ENCODE measurements at regions not wholly inside any gene's neighbourhood (a gene's known extent, or its start where the extent isn't known, plus 50 kb on each side); places are given as distances from the start of the nearest gene placed in this dataset.

GRCh38 chr1:228802386-228803220, 67.3 kb downstream of the RHOU start:
- peak in 6 of 7 donors; percentile 31 to 78 (median 58) for DNase-seq
- Histone ChIP-seq H3K4me3 (no peak overlapping the region), H3K36me3 (replicated peaks in 1 of 2) (no peaks in the 10 kb centered on the region), H3K9me3 (replicated peaks in 1 of 3) (no peaks in the 10 kb centered on the region), H3K27me3 (no peaks in the 10 kb centered on the region), H3K27ac (peak overlapping the region in 3 of 5 donors; percentile 2 to 70 (median 9)), H3K4me1 (replicated peaks in 1 of 2) (peaks cover 0 to 17% of the 10 kb centered on the region in 2 donors)
- intact Hi-C loops (cut with DNase I), result no loop called here
- no peak for TF ChIP-seq POLR2A (IDR thresholded peaks at IDR 0.05)
- TF ChIP-seq, protein P1, sequence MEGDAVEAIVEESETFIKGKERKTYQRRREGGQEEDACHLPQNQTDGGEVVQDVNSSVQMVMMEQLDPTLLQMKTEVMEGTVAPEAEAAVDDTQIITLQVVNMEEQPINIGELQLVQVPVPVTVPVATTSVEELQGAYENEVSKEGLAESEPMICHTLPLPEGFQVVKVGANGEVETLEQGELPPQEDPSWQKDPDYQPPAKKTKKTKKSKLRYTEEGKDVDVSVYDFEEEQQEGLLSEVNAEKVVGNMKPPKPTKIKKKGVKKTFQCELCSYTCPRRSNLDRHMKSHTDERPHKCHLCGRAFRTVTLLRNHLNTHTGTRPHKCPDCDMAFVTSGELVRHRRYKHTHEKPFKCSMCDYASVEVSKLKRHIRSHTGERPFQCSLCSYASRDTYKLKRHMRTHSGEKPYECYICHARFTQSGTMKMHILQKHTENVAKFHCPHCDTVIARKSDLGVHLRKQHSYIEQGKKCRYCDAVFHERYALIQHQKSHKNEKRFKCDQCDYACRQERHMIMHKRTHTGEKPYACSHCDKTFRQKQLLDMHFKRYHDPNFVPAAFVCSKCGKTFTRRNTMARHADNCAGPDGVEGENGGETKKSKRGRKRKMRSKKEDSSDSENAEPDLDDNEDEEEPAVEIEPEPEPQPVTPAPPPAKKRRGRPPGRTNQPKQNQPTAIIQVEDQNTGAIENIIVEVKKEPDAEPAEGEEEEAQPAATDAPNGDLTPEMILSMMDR (IDR thresholded peaks at IDR 0.05), result no peak
- WGBS, 4 donors, result 29 to 54% (median 47%) methylated on average over 11 of the region's 11 CpGs

DNA sequence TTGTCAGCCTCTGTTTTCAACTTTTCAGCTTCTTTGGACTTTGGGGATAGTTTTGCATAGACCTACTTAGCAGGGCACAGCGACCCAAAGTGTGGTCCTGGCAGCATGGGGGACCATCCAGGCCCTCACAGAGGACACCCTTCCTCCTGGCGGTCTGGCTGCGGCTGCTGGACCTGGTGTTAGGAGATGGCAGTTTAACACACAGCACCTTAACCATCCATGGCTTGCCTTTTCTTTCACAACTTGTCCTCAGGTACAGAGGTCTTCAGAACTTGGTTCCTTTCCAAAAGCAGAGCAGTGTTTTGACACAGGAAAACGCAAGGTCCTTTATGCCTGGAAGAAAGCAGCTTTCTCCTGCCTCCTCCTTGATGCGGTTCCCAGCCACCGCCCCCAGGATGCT, 68.1 kb downstream of the RHOU start:
- H3K9me3 ChIP-seq (replicated peaks in 1 of 3), result no peaks in the 10 kb centered on the region
- no peaks in the 10 kb centered on the region for H3K27me3 ChIP-seq
- no peak for DNase-seq
- WGBS, 4 donors, result 94 to 98% (median 95%) methylated on average over 6 of the region's 6 CpGs
- no peaks in the 10 kb centered on the region for H3K36me3 ChIP-seq (replicated peaks in 1 of 2)
- peaks cover 0 to 17% of the 10 kb centered on the region in 2 donors for H3K4me1 ChIP-seq (replicated peaks in 1 of 2)
- no peak for TF ChIP-seq POLR2A (IDR thresholded peaks at IDR 0.05)
- no peak overlapping the region for H3K4me3 ChIP-seq
- H3K27ac ChIP-seq, result peak overlapping the region in 1 of 5 donors; percentile 70
- intact Hi-C loops (cut with DNase I), result no loop called here

- peaks cover 0 to 17% of the 10 kb centered on the region in 2 donors for H3K4me1 ChIP-seq (replicated peaks in 1 of 2)
- no peak for TF ChIP-seq POLR2A (IDR thresholded peaks at IDR 0.05)
- TF ChIP-seq, protein P1 (IDR thresholded peaks at IDR 0.05), result no peak
- 84 to 100% (median 95%) methylated on average over 1 of the region's 1 CpG for WGBS, 4 donors
- H3K27me3 ChIP-seq, result no peaks in the 10 kb centered on the region
- no peak for DNase-seq
- H3K9me3 ChIP-seq (replicated peaks in 1 of 3), result no peaks in the 10 kb centered on the region
- H3K27ac ChIP-seq, result no peak overlapping the region
- H3K36me3 ChIP-seq (replicated peaks in 1 of 2), result no peaks in the 10 kb centered on the region
- H3K4me3 ChIP-seq, result no peak overlapping the region
- intact Hi-C loops (cut with DNase I), result no loop called here
Observed at GRCh38 chr1:228804173-228804572, 68.9 kb downstream of the RHOU start.

- TF ChIP-seq POLR2A (IDR thresholded peaks at IDR 0.05), result no peak
- Histone ChIP-seq H3K9me3 (replicated peaks in 1 of 3) (no peaks in the 10 kb centered on the region), H3K4me1 (replicated peaks in 1 of 2) (peaks cover 0 to 17% of the 10 kb centered on the region in 2 donors), H3K27ac (no peak overlapping the region), H3K36me3 (replicated peaks in 1 of 2) (no peaks in the 10 kb centered on the region), H3K4me3 (no peak overlapping the region), H3K27me3 (no peaks in the 10 kb centered on the region)
- intact Hi-C loops (cut with DNase I), result no loop called here
- WGBS, 4 donors, result 54 to 69% (median 60%) methylated on average over 9 to 11 of the region's 11 CpGs
- no peak for DNase-seq
Observed at GRCh38 chr1:228804640-228805413, 69.5 kb downstream of the RHOU start.

DNA sequence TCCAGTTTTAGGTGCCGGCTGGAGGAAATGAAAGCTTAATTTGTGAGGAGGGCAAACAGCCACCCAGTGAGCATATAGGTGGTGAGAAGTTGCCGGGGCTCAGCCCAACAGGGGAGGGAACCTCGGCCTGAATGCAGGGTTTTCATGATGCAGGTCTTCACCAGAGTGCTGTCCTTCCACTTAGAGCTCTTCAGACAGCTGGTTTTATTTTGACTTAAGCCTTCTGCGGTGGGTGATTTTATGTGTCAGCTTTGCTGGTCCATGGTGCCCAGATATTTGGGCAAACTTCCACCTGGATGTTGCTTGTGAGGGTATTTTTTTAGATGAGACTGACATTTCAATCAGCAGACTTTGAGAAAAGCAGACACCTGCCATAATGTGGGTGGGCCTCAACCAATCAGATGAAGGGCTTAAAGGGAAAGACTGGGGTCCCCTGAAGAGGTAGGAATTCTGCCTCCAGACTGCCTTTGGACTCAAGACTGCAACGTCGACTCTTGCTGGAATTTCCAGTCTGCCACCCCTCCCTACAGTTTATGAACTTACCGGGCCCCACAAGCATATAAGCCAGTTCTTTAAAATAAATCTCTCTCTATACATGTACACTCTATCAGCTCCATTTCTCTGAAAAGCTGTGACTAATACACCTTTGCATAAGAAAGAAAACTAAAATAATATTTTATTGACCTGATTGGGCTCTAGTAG, 72.8 kb downstream of the RHOU start:
- H3K4me1 ChIP-seq (replicated peaks in 1 of 2), result peaks cover 0 to 8% of the 10 kb centered on the region in 2 donors
- TF ChIP-seq, protein P1 (IDR thresholded peaks at IDR 0.05), result no peak
- no peak for TF ChIP-seq POLR2A (IDR thresholded peaks at IDR 0.05)
- no peak overlapping the region for H3K4me3 ChIP-seq
- WGBS, 4 donors, result 74 to 90% (median 85%) methylated on average over 7 of the region's 7 CpGs
- H3K27ac ChIP-seq, result no peak overlapping the region
- H3K36me3 ChIP-seq (replicated peaks in 1 of 2), result no peaks in the 10 kb centered on the region
- no peak for DNase-seq
- H3K9me3 ChIP-seq (replicated peaks in 1 of 3), result no peaks in the 10 kb centered on the region
- intact Hi-C loops (cut with DNase I), result no loop called here
- no peaks in the 10 kb centered on the region for H3K27me3 ChIP-seq
